GM10266 (cell line): ENCODE measurements at regions not wholly inside any gene's neighbourhood (a gene's known extent, or its start where the extent isn't known, plus 50 kb on each side); places are given as distances from the start of the nearest gene placed in this dataset.

Source experiments
- DNase-seq: peaks from one replicate; pipeline ENCODE4 v3.0.0; 2012; ENCODE audit errors: extremely low spot score
- TF ChIP-seq, protein P1 (sequence below): IDR thresholded peaks from 2 replicates; pipeline ENCODE4 v1.5.1; 2012; ENCODE audit warnings: mild to moderate bottlenecking, low read depth; ENCODE audit not compliant: control insufficient read depth, insufficient read depth; ENCODE audit errors: missing control alignments

DNA sequence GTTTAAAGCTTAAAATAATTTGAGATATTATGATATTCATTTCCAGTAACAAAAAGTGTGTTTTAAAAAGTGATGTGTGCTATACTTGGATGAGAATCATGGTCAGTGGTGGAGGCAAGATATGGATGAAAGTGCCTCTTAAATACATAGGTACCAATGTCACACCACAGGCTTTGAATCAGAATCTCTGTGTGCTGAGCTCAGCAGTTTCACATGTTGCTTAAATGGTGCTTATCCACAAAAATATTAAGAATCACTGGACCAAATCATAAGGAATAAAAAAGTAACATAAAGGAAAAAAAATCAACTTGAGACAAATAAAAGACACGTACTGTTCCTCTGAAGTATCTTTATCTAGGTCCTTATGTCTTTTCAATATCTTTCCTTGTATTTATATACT lies 850.5 kb upstream of the POT1 start:
- TF ChIP-seq, protein P1, sequence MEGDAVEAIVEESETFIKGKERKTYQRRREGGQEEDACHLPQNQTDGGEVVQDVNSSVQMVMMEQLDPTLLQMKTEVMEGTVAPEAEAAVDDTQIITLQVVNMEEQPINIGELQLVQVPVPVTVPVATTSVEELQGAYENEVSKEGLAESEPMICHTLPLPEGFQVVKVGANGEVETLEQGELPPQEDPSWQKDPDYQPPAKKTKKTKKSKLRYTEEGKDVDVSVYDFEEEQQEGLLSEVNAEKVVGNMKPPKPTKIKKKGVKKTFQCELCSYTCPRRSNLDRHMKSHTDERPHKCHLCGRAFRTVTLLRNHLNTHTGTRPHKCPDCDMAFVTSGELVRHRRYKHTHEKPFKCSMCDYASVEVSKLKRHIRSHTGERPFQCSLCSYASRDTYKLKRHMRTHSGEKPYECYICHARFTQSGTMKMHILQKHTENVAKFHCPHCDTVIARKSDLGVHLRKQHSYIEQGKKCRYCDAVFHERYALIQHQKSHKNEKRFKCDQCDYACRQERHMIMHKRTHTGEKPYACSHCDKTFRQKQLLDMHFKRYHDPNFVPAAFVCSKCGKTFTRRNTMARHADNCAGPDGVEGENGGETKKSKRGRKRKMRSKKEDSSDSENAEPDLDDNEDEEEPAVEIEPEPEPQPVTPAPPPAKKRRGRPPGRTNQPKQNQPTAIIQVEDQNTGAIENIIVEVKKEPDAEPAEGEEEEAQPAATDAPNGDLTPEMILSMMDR: no peak

DNA sequence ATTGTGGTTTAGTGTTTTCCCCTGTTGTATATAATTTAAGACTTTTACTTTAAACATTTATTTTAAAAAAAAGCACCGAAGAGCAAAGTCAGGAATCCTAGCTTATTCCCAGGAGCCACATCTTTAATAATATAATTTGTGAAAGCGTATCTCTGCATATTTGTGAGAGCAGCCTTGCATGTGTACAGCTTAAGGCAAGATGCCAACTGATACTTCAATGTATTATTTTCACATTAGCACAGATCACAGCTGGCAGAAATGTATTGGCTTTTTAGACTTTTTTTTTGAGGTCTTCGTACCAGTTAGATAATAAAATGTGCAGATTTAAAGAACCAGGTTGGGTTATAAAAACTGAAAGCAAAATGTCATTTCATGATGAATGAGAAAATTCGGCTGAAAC lies 845.7 kb upstream of the POT1 start:
- TF ChIP-seq, protein P1: no peak
- no peak for DNase-seq

More for the DNA sequence above, 850.5 kb upstream of the POT1 start:
- no peak for DNase-seq

DNA sequence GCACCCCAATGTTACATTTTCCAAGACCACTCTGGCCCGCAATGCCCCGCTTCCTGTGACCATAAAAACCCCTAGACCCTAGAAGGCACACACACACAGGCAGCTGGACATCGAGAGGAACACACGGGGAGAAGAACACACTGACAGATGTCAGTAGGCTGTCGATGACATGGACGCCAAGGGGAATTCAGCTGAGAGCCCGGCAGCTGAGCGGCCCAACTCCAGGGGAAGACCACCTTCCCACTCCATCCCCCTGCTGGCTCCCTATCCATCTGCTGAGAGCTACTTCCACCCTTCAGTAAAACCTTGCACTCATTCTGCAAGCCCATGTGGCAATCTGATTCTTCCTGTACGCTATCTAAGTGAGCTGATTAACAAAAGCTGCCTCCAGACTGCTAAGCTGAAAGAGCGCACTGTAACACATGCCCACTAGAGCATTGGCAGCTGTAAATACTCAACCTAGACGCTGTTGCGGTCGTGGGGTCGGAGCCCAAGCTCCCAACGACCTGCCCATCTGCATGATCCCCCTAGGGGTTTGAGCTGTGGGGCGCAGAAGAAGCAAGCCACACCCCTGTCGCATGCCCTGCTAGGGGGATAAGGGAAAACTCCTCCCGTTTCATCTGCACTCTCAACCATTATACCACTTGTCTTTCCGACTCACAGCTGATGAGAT lies 843.6 kb upstream of the POT1 start:
- DNase-seq: no peak
- TF ChIP-seq, protein P1: no peak

DNA sequence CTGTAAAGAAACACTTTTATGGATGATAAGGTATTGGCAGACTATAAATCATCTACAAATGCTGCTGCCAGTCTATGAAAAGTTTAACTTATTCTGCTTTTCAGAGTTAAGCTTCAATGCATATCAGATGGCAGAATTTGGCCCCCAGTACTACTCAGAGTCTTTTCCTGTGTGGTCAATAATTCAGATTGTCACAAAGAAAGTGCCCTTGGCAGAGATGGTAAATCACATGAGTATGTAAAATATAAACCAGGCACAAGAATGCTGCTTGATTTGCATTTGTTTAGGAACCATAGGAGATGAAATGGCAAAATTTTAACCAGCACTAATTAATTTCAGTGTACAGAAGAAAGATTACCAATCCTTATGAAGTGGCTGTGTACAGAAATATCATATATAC lies 818.3 kb upstream of the POT1 start:
- no peak for DNase-seq
- TF ChIP-seq, protein P1: no peak

DNA sequence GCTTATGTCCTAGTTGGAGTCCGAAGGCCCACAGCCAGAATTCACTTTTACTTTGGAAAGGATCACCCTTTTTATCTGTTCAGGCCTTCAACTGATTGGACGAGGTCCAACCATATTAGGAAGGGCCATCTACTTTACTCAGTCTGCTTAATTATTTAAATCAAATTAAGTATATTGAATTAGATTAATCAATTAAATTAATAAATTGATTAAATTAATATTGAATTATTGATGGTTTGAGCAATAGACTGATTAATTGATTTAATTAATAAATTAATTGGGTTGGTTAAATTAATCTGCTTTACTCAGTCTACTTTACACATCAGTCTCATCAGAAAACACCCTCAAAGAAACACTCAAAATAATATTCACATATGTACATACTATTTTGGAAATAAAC lies 816.9 kb upstream of the POT1 start:
- DNase-seq: no peak
- TF ChIP-seq, protein P1: no peak

DNA sequence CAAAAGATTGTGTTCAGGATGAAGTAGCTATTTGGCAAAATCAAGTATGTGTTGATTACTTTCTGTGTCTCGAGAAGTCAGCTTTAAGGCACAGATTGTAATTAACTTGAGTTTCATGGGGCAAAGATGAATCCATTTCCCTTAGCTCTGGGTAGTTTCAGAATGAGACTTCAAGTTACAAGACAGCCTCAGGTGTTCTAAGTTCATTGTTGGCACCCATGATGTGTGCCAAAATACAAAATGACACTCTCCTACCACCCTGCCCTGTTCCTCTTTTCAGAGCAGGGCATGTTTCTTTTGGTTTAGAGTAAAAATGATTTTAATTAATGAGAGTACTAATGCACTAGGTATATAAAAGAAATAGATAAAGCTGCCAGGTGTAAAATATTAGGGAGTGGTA lies 797.6 kb upstream of the POT1 start:
- DNase-seq: no peak

DNA sequence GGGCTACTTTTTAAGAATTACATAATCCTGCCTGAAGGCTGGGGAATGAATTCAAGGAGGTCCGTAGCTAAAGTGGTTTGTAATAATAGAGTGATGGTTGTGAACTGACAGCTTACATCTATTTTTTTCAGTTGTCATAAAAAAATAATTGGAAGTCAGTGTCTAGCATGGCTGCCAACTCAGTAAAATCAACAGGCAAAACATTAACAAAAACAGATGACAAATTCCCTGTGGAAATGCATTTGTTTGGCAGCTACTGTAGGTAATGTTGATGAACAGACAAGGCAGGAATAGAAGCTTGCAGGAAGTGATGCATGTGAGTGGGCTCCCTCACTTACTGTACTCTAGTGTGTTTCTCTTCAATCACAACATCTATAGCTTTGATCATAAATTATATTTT lies 766.0 kb upstream of the POT1 start:
- TF ChIP-seq, protein P1: no peak
- no peak for DNase-seq

More for the DNA sequence above, 797.6 kb upstream of the POT1 start:
- TF ChIP-seq, protein P1: no peak
